ENCODE measurements at regions not wholly inside any gene's neighbourhood (a gene's known extent, or its start where the extent isn't known, plus 50 kb on each side); places are given as distances from the start of the nearest gene placed in this dataset.

GRCh38 chr15:34679291-34679690 lies 75.5 kb downstream of the GJD2 start:
- TF ChIP-seq CTCF (IDR thresholded peaks at IDR 0.05) (no peak), EZH2 (IDR thresholded peaks at IDR 0.05; ENCODE audit: borderline replicate concordance, insufficient read depth, low read depth, low read length, poor library complexity, severe bottlenecking) (no peak)

All from B cell (primary cell).